H1 (cell line): ENCODE measurements at regions not wholly inside any gene's neighbourhood (a gene's known extent, or its start where the extent isn't known, plus 50 kb on each side); places are given as distances from the start of the nearest gene placed in this dataset.

ENCODE experiments used
- POLR2A ChIP-seq, 2 experiments: IDR thresholded peaks; 1 replicate in 1 of 2; 2 replicates in 1 of 2; pipeline ENCODE4 v1.6.1; 2011; ENCODE audit warnings: low read depth in 2 of 2, low read length in 2 of 2, mild to moderate bottlenecking in 2 of 2; ENCODE audit errors: control extremely low read depth in 1 of 2
- SIN3A ChIP-seq, 2 experiments: IDR thresholded peaks in 1 of 2; conservative IDR thresholded peaks in 1 of 2; 2 replicates each; pipeline ENCODE4 v1.6.1; 2011 to 2012; ENCODE audit warnings: low read length in 2 of 2, improper control_type of control experiment in 1 of 2, low read depth in 1 of 2, mild to moderate bottlenecking in 1 of 2

DNA sequence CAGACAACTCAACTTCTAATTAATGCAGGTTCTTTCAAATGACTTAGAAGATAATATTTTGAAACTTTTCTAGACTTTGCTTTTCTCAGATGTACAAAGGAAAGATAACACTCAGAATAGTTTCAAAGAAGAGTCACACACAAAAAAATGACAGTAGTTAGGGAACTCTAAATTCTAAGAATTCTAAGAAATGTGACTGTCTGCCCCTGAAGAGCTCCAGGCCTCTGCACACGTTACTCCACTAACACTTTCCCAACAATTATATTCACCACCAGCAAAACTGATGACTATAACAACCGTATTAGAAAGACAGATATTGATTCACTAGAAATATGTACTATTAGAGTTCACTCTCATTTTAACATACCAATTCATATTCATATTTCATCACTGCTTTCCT, 133.3 kb upstream of the SMLR1 start:
- TF ChIP-seq SIN3A (conservative IDR thresholded peaks at IDR 0.05 in 1 of 2, IDR thresholded peaks at IDR 0.05 in 1 of 2; ENCODE audit: low read depth in 1 of 2, low read length in 2 of 2) (no peak), POLR2A (IDR thresholded peaks at IDR 0.05; ENCODE audit: control extremely low read depth in 1 of 2, low read depth in 2 of 2, low read length in 2 of 2) (no peak)
